Suprapubic skin (tissue), 4 donors: ENCODE measurements at regions not wholly inside any gene's neighbourhood (a gene's known extent, or its start where the extent isn't known, plus 50 kb on each side); places are given as distances from the start of the nearest gene placed in this dataset.
"Not testable (repeated sequence)": the region's sequence is repeated elsewhere in the genome, so short reads cannot be mapped to it uniquely, and the experiment has no call there.

Source experiments
- DNase-seq, 2 donors: peaks; one replicate each; pipeline ENCODE4 v3.0.0-alpha.2; 2019; ENCODE audit warnings: low spot score in 2 of 2
- H3K27ac ChIP-seq: fragments of 200-600 bp; sonication (generic); one replicate; pipeline ENCODE4 v1.5.1; 2019
- H3K27me3 ChIP-seq: fragments of 200-600 bp; sonication (generic); one replicate; pipeline ENCODE4 v1.5.1; 2019
- H3K36me3 ChIP-seq: fragments of 200-600 bp; sonication (generic); one replicate; pipeline ENCODE4 v1.5.1; 2019
- H3K4me1 ChIP-seq: fragments of 200-600 bp; sonication (generic); one replicate; pipeline ENCODE4 v1.5.1; 2019
- H3K4me3 ChIP-seq: fragments of 200-600 bp; sonication (generic); one replicate; pipeline ENCODE4 v1.5.1; 2019; ENCODE audit warnings: mild to moderate bottlenecking
- H3K9me3 ChIP-seq: fragments of 200-600 bp; sonication (generic); one replicate; pipeline ENCODE4 v1.5.1; 2019
- EP300 ChIP-seq: sonication (generic); formaldehyde crosslinking; IDR thresholded peaks from one replicate; pipeline ENCODE4 v1.6.1; 2017; ENCODE audit warnings: antibody characterized with exemption
- POLR2A ChIP-seq, 2 donors: fragments of 450-650 bp; IDR thresholded peaks; one replicate each; pipeline ENCODE4 v1.6.1; 2017; ENCODE audit warnings: antibody characterized with exemption in 2 of 2, mild to moderate bottlenecking in 2 of 2, moderate library complexity in 2 of 2
- POLR2AphosphoS5 ChIP-seq, 3 donors: sonication (generic); formaldehyde crosslinking; IDR thresholded peaks; one replicate each; pipeline ENCODE4 v1.6.1; 2017; ENCODE audit warnings: antibody characterized with exemption in 3 of 3
- WGBS: methylation state at CpG from one replicate; pipeline ENCODE4 v1.1.5; 2018; 5-methylcytosine and 5-hydroxymethylcytosine counted together
- TF ChIP-seq, protein P1 (sequence below), 2 donors: fragments of 200-600 bp in 1 of 2; fragments of 450-650 bp in 1 of 2; sonication (generic) in 1 of 2; IDR thresholded peaks; one replicate each; pipeline ENCODE4 v1.5.1; 2016 to 2019; ENCODE audit warnings: antibody characterized with exemption in 2 of 2, mild to moderate bottlenecking in 1 of 2, moderate library complexity in 1 of 2

DNA sequence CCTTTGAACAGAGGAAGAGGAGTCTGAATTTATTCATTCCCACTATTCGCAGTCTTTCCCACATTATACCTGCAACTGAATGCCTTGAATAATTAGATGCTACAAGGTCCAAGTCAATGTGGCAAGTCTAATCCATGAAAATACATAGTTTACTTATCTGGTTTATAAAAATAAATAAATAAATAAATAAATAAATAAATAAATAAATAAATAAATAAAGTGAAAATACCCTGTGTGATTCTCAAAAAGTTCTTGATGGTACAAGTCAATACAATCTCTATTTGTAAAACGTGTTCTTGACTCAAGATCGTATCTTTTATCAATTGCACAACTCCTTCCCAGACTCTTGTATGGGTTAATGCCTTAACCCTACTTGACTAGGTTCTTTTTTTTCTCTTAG lies 417.7 kb downstream of the ZWINT start:
- H3K27ac ChIP-seq = no peak overlapping the region
- H3K4me3 ChIP-seq = no peak overlapping the region
- TF ChIP-seq POLR2AphosphoS5 (IDR thresholded peaks at IDR 0.05) = no peak
- no peak for TF ChIP-seq POLR2A (IDR thresholded peaks at IDR 0.05)
- TF ChIP-seq, protein P1, sequence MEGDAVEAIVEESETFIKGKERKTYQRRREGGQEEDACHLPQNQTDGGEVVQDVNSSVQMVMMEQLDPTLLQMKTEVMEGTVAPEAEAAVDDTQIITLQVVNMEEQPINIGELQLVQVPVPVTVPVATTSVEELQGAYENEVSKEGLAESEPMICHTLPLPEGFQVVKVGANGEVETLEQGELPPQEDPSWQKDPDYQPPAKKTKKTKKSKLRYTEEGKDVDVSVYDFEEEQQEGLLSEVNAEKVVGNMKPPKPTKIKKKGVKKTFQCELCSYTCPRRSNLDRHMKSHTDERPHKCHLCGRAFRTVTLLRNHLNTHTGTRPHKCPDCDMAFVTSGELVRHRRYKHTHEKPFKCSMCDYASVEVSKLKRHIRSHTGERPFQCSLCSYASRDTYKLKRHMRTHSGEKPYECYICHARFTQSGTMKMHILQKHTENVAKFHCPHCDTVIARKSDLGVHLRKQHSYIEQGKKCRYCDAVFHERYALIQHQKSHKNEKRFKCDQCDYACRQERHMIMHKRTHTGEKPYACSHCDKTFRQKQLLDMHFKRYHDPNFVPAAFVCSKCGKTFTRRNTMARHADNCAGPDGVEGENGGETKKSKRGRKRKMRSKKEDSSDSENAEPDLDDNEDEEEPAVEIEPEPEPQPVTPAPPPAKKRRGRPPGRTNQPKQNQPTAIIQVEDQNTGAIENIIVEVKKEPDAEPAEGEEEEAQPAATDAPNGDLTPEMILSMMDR (IDR thresholded peaks at IDR 0.05) = no peak
- no peak for TF ChIP-seq EP300
- no peaks in the 10 kb centered on the region for H3K9me3 ChIP-seq
- no peaks in the 10 kb centered on the region for H3K4me1 ChIP-seq
- no peaks in the 10 kb centered on the region for H3K27me3 ChIP-seq
- DNase-seq = no peak
- 83% methylated on average over 3 of the region's 3 CpGs for WGBS
- H3K36me3 ChIP-seq = no peaks in the 10 kb centered on the region

DNA sequence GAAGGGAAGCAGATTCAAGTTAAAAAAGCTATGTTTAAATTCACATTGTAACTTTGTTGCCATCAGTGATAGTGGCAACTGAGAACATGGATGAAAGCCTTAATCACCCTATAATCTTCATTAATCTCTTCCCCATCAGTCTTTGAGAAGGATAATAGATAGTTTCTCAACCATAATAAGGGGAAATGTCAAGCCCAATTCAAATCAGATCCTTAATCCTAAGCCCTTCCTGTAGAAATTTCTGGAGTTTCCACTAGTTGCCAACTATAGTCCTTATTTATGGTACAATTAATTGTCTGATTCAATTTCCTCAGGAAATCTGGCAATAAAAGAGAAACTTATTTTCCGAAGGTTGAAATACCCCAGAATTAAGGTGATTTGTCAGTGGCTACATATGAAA lies 431.8 kb downstream of the ZWINT start:
- no peaks in the 10 kb centered on the region for H3K9me3 ChIP-seq

DNA sequence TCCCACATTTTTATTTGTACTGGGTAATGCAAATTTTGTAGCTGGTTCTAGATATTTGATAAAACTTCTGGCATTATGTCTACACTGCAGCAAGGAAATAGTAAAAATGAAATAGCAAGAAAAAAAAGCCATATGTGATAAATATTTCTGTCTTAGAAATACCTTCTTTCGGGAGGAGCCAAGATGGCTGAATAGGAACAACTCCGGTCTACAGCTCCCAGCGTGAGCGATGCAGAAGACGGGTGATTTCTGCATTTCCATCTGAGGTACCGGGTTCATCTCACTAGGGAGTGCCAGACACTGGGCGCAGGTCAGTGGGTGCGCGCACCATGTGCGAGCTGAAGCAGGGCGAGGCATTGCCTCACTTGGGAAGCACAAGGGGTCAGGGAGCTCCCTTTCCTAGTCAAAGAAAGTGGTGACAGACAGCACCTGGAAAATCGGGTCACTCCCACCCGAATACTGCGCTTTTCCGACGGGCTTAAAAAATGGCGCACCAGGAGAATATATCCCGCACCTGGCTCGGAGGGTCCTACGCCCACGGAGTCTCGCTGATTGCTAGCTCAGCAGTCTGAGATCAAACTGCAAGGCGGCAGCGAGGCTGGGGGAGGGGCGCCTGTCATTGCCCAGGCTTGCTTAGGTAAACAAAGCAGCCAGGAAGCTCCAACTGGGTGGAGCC lies 461.4 kb downstream of the ZWINT start:
- not testable (repeated sequence) for H3K27me3 ChIP-seq, H3K4me1 ChIP-seq, H3K4me3 ChIP-seq, DNase-seq, H3K27ac ChIP-seq, H3K9me3 ChIP-seq, H3K36me3 ChIP-seq
- 67% methylated on average over 12 of the region's 25 CpGs for WGBS

More for the DNA sequence above, 431.8 kb downstream of the ZWINT start:
- TF ChIP-seq POLR2AphosphoS5 (IDR thresholded peaks at IDR 0.05) (no peak), EP300 (no peak), POLR2A (IDR thresholded peaks at IDR 0.05) (no peak)
- TF ChIP-seq, protein P1 (IDR thresholded peaks at IDR 0.05) = no peak
- H3K4me1 ChIP-seq = no peaks in the 10 kb centered on the region
- H3K27me3 ChIP-seq = no peaks in the 10 kb centered on the region
- no peak overlapping the region for H3K4me3 ChIP-seq
- 49% methylated on average over 1 of the region's 1 CpG for WGBS
- H3K27ac ChIP-seq = no peak overlapping the region
- H3K36me3 ChIP-seq = no peaks in the 10 kb centered on the region
- DNase-seq = no peak

DNA sequence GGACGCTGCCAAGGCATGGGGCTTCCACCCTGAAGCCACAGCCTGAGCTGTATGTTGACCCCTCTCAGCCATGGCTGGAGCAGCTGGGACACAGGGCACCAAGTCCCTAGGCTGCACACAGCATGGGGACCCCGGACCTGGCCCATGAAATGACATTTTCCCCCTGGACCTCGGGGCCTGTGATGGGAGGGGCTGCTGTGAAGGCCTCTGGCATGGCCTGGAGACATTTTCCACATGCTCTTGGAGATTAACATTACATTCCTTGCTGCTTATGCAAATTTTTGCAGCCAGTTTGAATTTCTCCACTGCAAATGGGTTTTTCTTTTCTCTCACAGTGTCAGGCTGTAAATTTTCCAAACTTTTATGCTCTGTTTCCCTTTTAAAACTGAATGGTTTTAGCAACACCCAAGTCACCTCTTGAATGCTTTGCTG lies 463.6 kb downstream of the ZWINT start:
- no peaks in the 10 kb centered on the region for H3K27me3 ChIP-seq
- no peaks in the 10 kb centered on the region for H3K36me3 ChIP-seq
- H3K9me3 ChIP-seq = no peaks in the 10 kb centered on the region
- H3K4me3 ChIP-seq = no peak overlapping the region
- no peak overlapping the region for H3K27ac ChIP-seq
- no peaks in the 10 kb centered on the region for H3K4me1 ChIP-seq
- TF ChIP-seq POLR2A (IDR thresholded peaks at IDR 0.05) = no peak
- no peak for TF ChIP-seq EP300
- TF ChIP-seq POLR2AphosphoS5 (IDR thresholded peaks at IDR 0.05) = no peak
- TF ChIP-seq, protein P1 (IDR thresholded peaks at IDR 0.05) = no peak
- DNase-seq = no peak
- 46% methylated on average over 3 of the region's 3 CpGs for WGBS

DNA sequence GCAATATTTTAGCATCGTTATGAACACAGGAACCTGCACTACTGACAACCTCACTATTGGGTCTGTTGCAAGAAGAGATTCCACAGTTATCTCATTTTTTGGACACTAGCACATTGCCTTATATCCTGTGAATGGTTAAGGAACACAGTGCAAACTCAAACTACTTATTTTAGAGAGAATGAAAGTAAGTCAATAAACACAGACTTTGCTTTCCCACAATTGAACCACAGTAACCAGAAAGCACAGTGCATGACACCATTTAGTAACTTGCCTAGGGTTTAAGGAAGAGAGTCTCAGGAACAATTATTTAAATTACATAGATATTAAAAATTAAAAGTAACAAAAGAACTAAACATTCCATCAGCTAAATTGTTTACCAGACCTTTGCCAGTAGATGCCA lies 468.8 kb downstream of the ZWINT start:
- TF ChIP-seq, protein P1 (IDR thresholded peaks at IDR 0.05) = no peak
- no peak for TF ChIP-seq EP300
- no peak for TF ChIP-seq POLR2AphosphoS5 (IDR thresholded peaks at IDR 0.05)
- TF ChIP-seq POLR2A (IDR thresholded peaks at IDR 0.05) = no peak
- no peak for DNase-seq
- H3K27me3 ChIP-seq = no peaks in the 10 kb centered on the region
- no peak overlapping the region for H3K4me3 ChIP-seq
- H3K27ac ChIP-seq = no peak overlapping the region
- WGBS = 86% methylated on average over 1 of the region's 1 CpG
- no peaks in the 10 kb centered on the region for H3K36me3 ChIP-seq
- H3K9me3 ChIP-seq = no peaks in the 10 kb centered on the region
- H3K4me1 ChIP-seq = no peaks in the 10 kb centered on the region

DNA sequence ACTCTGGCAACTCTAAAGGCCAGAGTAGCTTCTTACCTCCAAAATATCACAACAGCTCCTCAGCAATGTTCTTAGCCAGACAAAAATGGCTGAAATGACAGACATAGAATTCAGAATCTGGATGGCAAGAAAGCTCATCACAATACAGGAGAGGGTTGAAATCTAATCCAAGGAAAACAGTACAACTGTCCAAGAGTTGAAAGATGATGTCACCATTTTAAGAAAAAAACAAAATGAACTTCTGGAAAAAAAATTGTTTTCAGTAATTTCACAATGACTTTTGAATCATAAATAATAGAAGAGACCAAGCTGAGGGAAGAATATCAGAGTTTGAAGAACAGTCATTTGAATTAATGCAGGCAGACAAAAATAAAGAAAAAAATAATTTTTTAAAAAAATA lies 479.5 kb downstream of the ZWINT start:
- H3K27me3 ChIP-seq = no peaks in the 10 kb centered on the region
- H3K9me3 ChIP-seq = no peaks in the 10 kb centered on the region
- H3K27ac ChIP-seq = no peak overlapping the region
- no peak for DNase-seq
- no peaks in the 10 kb centered on the region for H3K4me1 ChIP-seq
- no peaks in the 10 kb centered on the region for H3K36me3 ChIP-seq
- H3K4me3 ChIP-seq = no peak overlapping the region
- TF ChIP-seq, protein P1 (IDR thresholded peaks at IDR 0.05) = no peak
- TF ChIP-seq EP300 (no peak), POLR2AphosphoS5 (IDR thresholded peaks at IDR 0.05) (no peak), POLR2A (IDR thresholded peaks at IDR 0.05) (no peak)
